Fibroblast of lung (primary cell): ENCODE measurements at regions not wholly inside any gene's neighbourhood (a gene's known extent, or its start where the extent isn't known, plus 50 kb on each side); places are given as distances from the start of the nearest gene placed in this dataset.

Source experiments
- CTCF ChIP-seq, 2 donors: IDR thresholded peaks in 1 of 2; conservative IDR thresholded peaks in 1 of 2; 1 replicate in 1 of 2; 2 replicates in 1 of 2; pipeline ENCODE4 v1.5.1; 2011 to 2012; ENCODE audit warnings: low read length in 2 of 2, control low read depth in 1 of 2, inconsistent platforms in 1 of 2, low read depth in 1 of 2, mild to moderate bottlenecking in 1 of 2
- EZH2 ChIP-seq: IDR thresholded peaks from 2 replicates; pipeline ENCODE4 v1.5.1; 2012; ENCODE audit warnings: low read length, control low read depth, mild to moderate bottlenecking; ENCODE audit errors: missing control alignments

- no peak for TF ChIP-seq CTCF (conservative IDR thresholded peaks at IDR 0.05 in 1 of 2, IDR thresholded peaks at IDR 0.05 in 1 of 2; ENCODE audit: low read depth in 1 of 2, low read length in 2 of 2)
- no peak for TF ChIP-seq EZH2
Observed at GRCh38 chr6:144722154-144722737, 437.1 kb downstream of the UTRN start.
